ENCODE measurements at regions not wholly inside any gene's neighbourhood (a gene's known extent, or its start where the extent isn't known, plus 50 kb on each side); places are given as distances from the start of the nearest gene placed in this dataset.

DNA sequence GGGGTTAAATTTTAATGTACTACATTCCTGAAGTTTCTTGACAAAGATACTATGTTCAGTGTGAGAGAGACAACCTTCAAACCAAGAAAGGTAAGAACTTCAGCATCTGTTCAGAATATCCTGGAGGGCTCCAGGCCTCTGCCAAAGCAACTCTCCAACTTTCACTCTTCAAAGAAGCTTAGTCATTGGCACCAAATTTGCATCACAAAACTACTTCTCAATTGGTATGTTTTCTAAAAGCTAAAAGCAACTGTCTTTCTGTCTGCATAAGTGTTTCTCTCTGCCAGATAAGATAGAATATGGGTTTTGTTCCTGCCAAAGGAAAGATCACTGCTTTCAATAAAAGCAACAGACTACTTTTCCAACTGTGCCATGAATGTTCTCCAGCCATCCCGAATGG lies 187.4 kb downstream of the SUCLA2 start:
- TF ChIP-seq GATA2 (IDR thresholded peaks at IDR 0.05; ENCODE audit: low read depth, low read length) = no peak
- TF ChIP-seq GATA3 (IDR thresholded peaks at IDR 0.05; ENCODE audit: low read depth, low read length) = no peak
